Adrenal gland (tissue), 9 donors: ENCODE measurements at regions not wholly inside any gene's neighbourhood (a gene's known extent, or its start where the extent isn't known, plus 50 kb on each side); places are given as distances from the start of the nearest gene placed in this dataset.

Experiments used
- DNase-seq, 7 donors: peaks; one replicate each; pipeline ENCODE4 v3.0.0-alpha.2; 2019 to 2020
- H3K27ac ChIP-seq, 5 donors: fragments of 200-600 bp; sonication (generic) in 4 of 5; 1 replicate in 3 of 5; 2 replicates in 2 of 5; pipeline versions ENCODE4 v1.5.1 to v1.8.0; 2016 to 2020; ENCODE audit warnings: mild to moderate bottlenecking in 1 of 5
- H3K27me3 ChIP-seq: fragments of 200-600 bp; 2 replicates; pipeline ENCODE4 v1.8.0; 2021
- H3K36me3 ChIP-seq, 2 donors: fragments of 200-600 bp; replicated peaks in 1 of 2; 1 replicate in 1 of 2; 2 replicates in 1 of 2; pipeline versions ENCODE4 v1.5.1 to v1.8.0; 2018 to 2022
- H3K4me1 ChIP-seq, 2 donors: fragments of 200-600 bp; replicated peaks in 1 of 2; 1 replicate in 1 of 2; 2 replicates in 1 of 2; pipeline versions ENCODE4 v1.5.1 to v1.8.0; 2018 to 2021
- H3K4me3 ChIP-seq, 4 donors: fragments of 200-600 bp; sonication (generic) in 3 of 4; one replicate each; pipeline ENCODE4 v1.5.1; 2016 to 2018
- H3K9me3 ChIP-seq, 3 donors: fragments of 200-600 bp; sonication (generic) in 1 of 3; replicated peaks in 1 of 3; 1 replicate in 2 of 3; 2 replicates in 1 of 3; pipeline versions ENCODE4 v1.5.1 to v1.8.0; 2016 to 2021
- CTCF ChIP-seq, 6 experiments: fragments of 450-650 bp in 4 of 6; fragments of 200-600 bp in 2 of 6; sonication (generic) in 1 of 6; IDR thresholded peaks; 1 replicate in 5 of 6; 2 replicates in 1 of 6; pipeline versions ENCODE4 v1.5.1 to v1.8.0; 2016 to 2021; ENCODE audit warnings: antibody characterized with exemption in 6 of 6, mild to moderate bottlenecking in 2 of 6, moderate library complexity in 1 of 6
- POLR2A ChIP-seq, 2 donors: fragments of 450-650 bp; IDR thresholded peaks; one replicate each; pipeline ENCODE4 v1.6.1; 2017; ENCODE audit warnings: antibody characterized with exemption in 2 of 2, mild to moderate bottlenecking in 2 of 2, moderate library complexity in 1 of 2
- WGBS, 4 donors: extraction: QIAGEN DNeasy Blood & Tissue Kit in 2 of 4; methylation state at CpG; one replicate each; pipeline versions ENCODE4 v1.1.5 to v1.1.7; 2013 to 2017; 5-methylcytosine and 5-hydroxymethylcytosine counted together
- intact Hi-C, 2 donors: fragments of 100-400 bp; cut with DNase I; formaldehyde crosslinking; loops; one replicate each; pipeline versions ENCODE4 v1.14.1 to v1.15.0; 2022 to 2023
- donor health status: healthy with polysubstance abuse.
- donor health status: Bipolar disorder and iron deficiency.
- donor health status: DM: yes; HTN: yes; CAD: no.
- donor health status: DM: no; HTN: no; CAD: no.
- donor health status: DM: no; HTN: no; CAD: no.

DNA sequence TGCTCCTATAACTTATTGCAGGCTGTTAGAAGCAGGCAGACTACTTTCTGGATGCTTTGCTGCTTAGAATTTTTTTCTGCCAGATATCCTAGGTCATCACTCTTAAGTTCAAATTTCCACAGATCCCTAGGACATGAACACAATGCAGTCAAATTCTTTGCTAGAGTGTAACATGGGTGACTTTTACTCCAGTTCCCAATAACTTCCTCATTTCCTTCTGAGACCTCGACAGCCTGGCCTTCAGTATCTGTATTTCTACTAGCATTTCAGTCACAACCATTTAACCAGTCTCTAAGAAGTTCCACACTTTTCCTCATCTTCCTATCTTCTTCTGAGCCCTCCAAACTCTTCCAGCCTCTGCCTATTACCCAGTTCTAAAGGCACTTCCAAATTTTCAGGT, 60.4 kb upstream of the ZBED5 start:
- no peaks in the 10 kb centered on the region for H3K36me3 ChIP-seq
- no peaks in the 10 kb centered on the region for H3K9me3 ChIP-seq
- H3K27ac ChIP-seq, result no peak overlapping the region
- H3K27me3 ChIP-seq, result no peaks in the 10 kb centered on the region
- intact Hi-C loops, result no loop called here
- no peaks in the 10 kb centered on the region for H3K4me1 ChIP-seq
- DNase-seq, result no peak
- WGBS, 4 donors, result 59 to 89% (median 69%) methylated on average over 1 of the region's 1 CpG
- TF ChIP-seq POLR2A (IDR thresholded peaks at IDR 0.05), result no peak
- no peak for TF ChIP-seq CTCF (IDR thresholded peaks at IDR 0.05)
- H3K4me3 ChIP-seq, result no peak overlapping the region

- 52 to 95% (median 56%) methylated on average over 1 of the region's 1 CpG for WGBS, 4 donors
- Histone ChIP-seq H3K27ac (no peak overlapping the region), H3K4me1 (no peaks in the 10 kb centered on the region), H3K36me3 (no peaks in the 10 kb centered on the region), H3K4me3 (no peak overlapping the region), H3K9me3 (no peaks in the 10 kb centered on the region), H3K27me3 (no peaks in the 10 kb centered on the region)
- intact Hi-C loops, result no loop called here
- DNase-seq, result no peak
- TF ChIP-seq CTCF (IDR thresholded peaks at IDR 0.05), result no peak
- no peak for TF ChIP-seq POLR2A (IDR thresholded peaks at IDR 0.05)
These were observed 59.9 kb upstream of the ZBED5 start for GRCh38 chr11:10917802-10918201.

DNA sequence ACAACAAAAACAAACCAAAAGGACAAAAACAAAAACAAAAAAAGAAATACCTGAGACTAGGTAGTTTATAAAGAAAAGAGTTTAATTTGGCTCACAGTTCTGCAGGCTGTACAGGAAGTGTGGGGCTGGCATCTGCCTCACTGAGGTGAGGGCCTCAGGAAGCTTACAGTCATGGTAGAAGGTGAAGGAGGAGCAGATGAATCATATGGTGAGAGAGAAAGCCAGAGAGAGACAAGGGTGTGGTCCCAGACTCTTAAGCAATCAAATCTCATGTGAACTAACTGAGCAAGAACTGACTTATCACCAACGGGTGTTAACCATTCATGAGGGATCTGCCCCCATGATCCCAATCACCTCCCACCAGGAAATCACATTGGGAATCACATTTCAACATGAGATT, 58.8 kb upstream of the ZBED5 start:
- Histone ChIP-seq H3K4me3 (no peak overlapping the region), H3K27ac (no peak overlapping the region), H3K9me3 (no peaks in the 10 kb centered on the region), H3K36me3 (no peaks in the 10 kb centered on the region), H3K27me3 (no peaks in the 10 kb centered on the region), H3K4me1 (no peaks in the 10 kb centered on the region)
- DNase-seq, result no peak
- 0% methylated on average over 1 of the region's 1 CpG; no CpG with 5 or more reads in 2 of the 4 donors for WGBS, 4 donors
- no peak for TF ChIP-seq POLR2A (IDR thresholded peaks at IDR 0.05)
- TF ChIP-seq CTCF (IDR thresholded peaks at IDR 0.05), result no peak
- intact Hi-C loops, result no loop called here

GRCh38 chr11:10914050-10914449, 56.2 kb upstream of the ZBED5 start:
- Histone ChIP-seq H3K4me3 (no peak overlapping the region), H3K36me3 (no peaks in the 10 kb centered on the region), H3K27ac (no peak overlapping the region), H3K27me3 (no peaks in the 10 kb centered on the region), H3K4me1 (no peaks in the 10 kb centered on the region), H3K9me3 (no peaks in the 10 kb centered on the region)
- intact Hi-C loops, result no loop called here
- DNase-seq, result no peak
- TF ChIP-seq POLR2A (IDR thresholded peaks at IDR 0.05) (no peak), CTCF (IDR thresholded peaks at IDR 0.05) (no peak)
- 80 to 89% (median 83%) methylated on average over 2 of the region's 2 CpGs for WGBS, 4 donors
